Colonic mucosa (tissue), 4 donors: ENCODE measurements at regions not wholly inside any gene's neighbourhood (a gene's known extent, or its start where the extent isn't known, plus 50 kb on each side); places are given as distances from the start of the nearest gene placed in this dataset.
"Not testable (repeated sequence)": the region's sequence is repeated elsewhere in the genome, so short reads cannot be mapped to it uniquely, and the experiment has no call there.

Source experiments
- DNase-seq: peaks from one replicate; pipeline ENCODE4 v3.0.0-alpha.2; 2020
- H3K27ac ChIP-seq: fragments of 200-600 bp; one replicate; pipeline ENCODE4 v1.8.0; 2021
- H3K27me3 ChIP-seq: fragments of 200-600 bp; one replicate; pipeline ENCODE4 v1.8.0; 2021
- H3K36me3 ChIP-seq: fragments of 200-600 bp; one replicate; pipeline ENCODE4 v1.8.0; 2021
- H3K4me1 ChIP-seq: fragments of 200-600 bp; one replicate; pipeline ENCODE4 v1.8.0; 2021; ENCODE audit warnings: mild to moderate bottlenecking
- H3K4me3 ChIP-seq: fragments of 200-600 bp; one replicate; pipeline ENCODE4 v1.8.0; 2021
- H3K9ac ChIP-seq, 2 donors: one replicate each; pipeline ENCODE4 v1.7.0; 2013; ENCODE audit warnings: control low read depth in 2 of 2, low read depth in 2 of 2, low read length in 2 of 2
- H3K9me3 ChIP-seq: fragments of 200-600 bp; one replicate; pipeline ENCODE4 v1.8.0; 2021
- CTCF ChIP-seq: fragments of 200-600 bp; IDR thresholded peaks from one replicate; pipeline ENCODE4 v1.8.0; 2022; ENCODE audit warnings: antibody characterized with exemption, mild to moderate bottlenecking
- intact Hi-C: fragments of 100-400 bp; cut with DNase I; formaldehyde crosslinking; loops from one replicate; pipeline ENCODE4 v1.14.1; 2022
- donor health status: healthy.
- donor health status: DM: no; HTN: no; CAD: no.
- donor health status: DM: no; HTN: no; CAD: no.

GRCh38 chr2:113386780-113387433 is 50.6 kb upstream of the ZNG1B start:
- H3K9me3 ChIP-seq, H3K27ac ChIP-seq, H3K27me3 ChIP-seq, H3K4me3 ChIP-seq, DNase-seq, H3K4me1 ChIP-seq, intact Hi-C loops, H3K36me3 ChIP-seq, H3K9ac ChIP-seq: not testable (repeated sequence)

GRCh38 chr2:113379621-113380020 is 57.9 kb upstream of the ZNG1B start:
- H3K4me3 ChIP-seq, DNase-seq, H3K9me3 ChIP-seq, intact Hi-C loops, H3K36me3 ChIP-seq, H3K9ac ChIP-seq, H3K27me3 ChIP-seq, H3K27ac ChIP-seq, H3K4me1 ChIP-seq: not testable (repeated sequence)

GRCh38 chr2:113376913-113377445 is 60.5 kb upstream of the ZNG1B start:
- Histone ChIP-seq H3K36me3 (no peaks in the 10 kb centered on the region), H3K27me3 (no peaks in the 10 kb centered on the region), H3K4me3 (no peak overlapping the region), H3K27ac (no peak overlapping the region), H3K9ac (no peak overlapping the region), H3K9me3 (no peaks in the 10 kb centered on the region), H3K4me1 (no peaks in the 10 kb centered on the region)
- no peak for DNase-seq
- no peak for TF ChIP-seq CTCF
- intact Hi-C loops, result no loop called here

- Histone ChIP-seq H3K4me3 (no peak overlapping the region), H3K9me3 (no peaks in the 10 kb centered on the region), H3K27me3 (no peaks in the 10 kb centered on the region), H3K9ac (no peak overlapping the region), H3K36me3 (no peaks in the 10 kb centered on the region), H3K27ac (no peak overlapping the region), H3K4me1 (no peaks in the 10 kb centered on the region)
- intact Hi-C loops, result no loop called here
- no peak for TF ChIP-seq CTCF
- no peak for DNase-seq
These were observed 61.1 kb upstream of the ZNG1B start for GRCh38 chr2:113376253-113376912.

GRCh38 chr2:113374857-113375256 is 62.6 kb upstream of the ZNG1B start:
- not testable (repeated sequence) for H3K36me3 ChIP-seq, H3K27ac ChIP-seq, H3K4me3 ChIP-seq, DNase-seq, H3K9me3 ChIP-seq, H3K27me3 ChIP-seq, H3K4me1 ChIP-seq, H3K9ac ChIP-seq
- intact Hi-C loops, result loop anchor here (5.0 kb wide), 1 partner anchor 238 kb away; no protein-coding TSS in a partner anchor

- not testable (repeated sequence) for H3K4me1 ChIP-seq, H3K9me3 ChIP-seq, H3K4me3 ChIP-seq, H3K9ac ChIP-seq, DNase-seq, H3K27ac ChIP-seq, H3K27me3 ChIP-seq, H3K36me3 ChIP-seq
- intact Hi-C loops, result loop anchor here (2.0 to 5.0 kb wide), 2 partner anchors 124 to 235 kb away; no protein-coding TSS in a partner anchor
These were observed 65.1 kb upstream of the ZNG1B start for GRCh38 chr2:113372258-113372834.

GRCh38 chr2:113370478-113371091 is 66.9 kb upstream of the ZNG1B start:
- Histone ChIP-seq H3K9me3 (no peaks in the 10 kb centered on the region), H3K4me1 (no peaks in the 10 kb centered on the region), H3K27me3 (no peaks in the 10 kb centered on the region), H3K27ac (no peak overlapping the region), H3K36me3 (no peaks in the 10 kb centered on the region), H3K9ac (no peak overlapping the region), H3K4me3 (no peak overlapping the region)
- peak; percentile 56 for TF ChIP-seq CTCF
- intact Hi-C loops, result loop anchor here (2.0 to 5.0 kb wide), 2 partner anchors 168 to 233 kb away; no protein-coding TSS in a partner anchor
- DNase-seq, result peak; percentile 74
